Activated T-cell treated with anti-CD3 and anti-CD28 coated beads, Interleukin-2, amount 50 U/mL, for 1 hour (primary cell): ENCODE measurements at regions not wholly inside any gene's neighbourhood (a gene's known extent, or its start where the extent isn't known, plus 50 kb on each side); places are given as distances from the start of the nearest gene placed in this dataset.
"Not testable (repeated sequence)": the region's sequence is repeated elsewhere in the genome, so short reads cannot be mapped to it uniquely, and the experiment has no call there.

Source experiments
- DNase-seq: peaks from one replicate; pipeline ENCODE4 v3.0.0-alpha.2; 2020

DNA sequence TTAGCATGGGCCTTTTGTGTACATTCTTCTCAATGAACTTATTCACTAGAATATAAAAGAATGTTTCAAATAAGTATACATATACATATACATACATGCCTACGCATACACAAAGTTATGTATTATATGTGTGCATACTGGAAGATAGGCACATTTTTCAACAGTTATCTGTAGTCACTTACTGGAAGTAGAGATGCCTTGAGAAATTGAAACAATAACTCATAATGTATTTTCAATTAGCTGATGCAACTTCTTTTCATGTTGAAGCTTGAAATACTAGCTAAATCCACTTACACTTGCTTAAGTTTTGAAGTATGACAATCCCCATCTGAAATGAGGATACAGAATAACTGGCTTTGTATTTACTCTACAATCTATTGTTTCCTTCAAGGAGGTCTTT, 469.0 kb upstream of the PTGER4 start:
- no peak for DNase-seq

DNA sequence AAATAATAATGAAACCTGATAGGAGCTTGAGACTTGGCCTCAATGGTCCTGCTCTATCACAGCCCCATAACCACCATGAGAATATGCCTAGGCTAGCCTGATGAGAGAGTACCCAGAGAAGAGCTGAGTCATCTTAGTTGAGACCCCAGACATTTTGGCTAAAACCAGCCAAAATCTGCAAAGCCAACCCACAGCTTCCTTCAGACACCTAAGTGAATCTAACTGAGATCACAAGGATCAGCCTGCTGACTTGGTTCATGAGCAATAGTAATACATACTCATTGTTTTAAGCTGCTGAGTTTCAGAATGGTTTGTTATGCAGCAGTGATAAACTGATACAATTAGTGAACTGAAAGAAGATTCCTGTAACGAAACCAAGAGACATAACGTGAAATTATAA, 473.7 kb upstream of the PTGER4 start:
- no peak for DNase-seq

DNA sequence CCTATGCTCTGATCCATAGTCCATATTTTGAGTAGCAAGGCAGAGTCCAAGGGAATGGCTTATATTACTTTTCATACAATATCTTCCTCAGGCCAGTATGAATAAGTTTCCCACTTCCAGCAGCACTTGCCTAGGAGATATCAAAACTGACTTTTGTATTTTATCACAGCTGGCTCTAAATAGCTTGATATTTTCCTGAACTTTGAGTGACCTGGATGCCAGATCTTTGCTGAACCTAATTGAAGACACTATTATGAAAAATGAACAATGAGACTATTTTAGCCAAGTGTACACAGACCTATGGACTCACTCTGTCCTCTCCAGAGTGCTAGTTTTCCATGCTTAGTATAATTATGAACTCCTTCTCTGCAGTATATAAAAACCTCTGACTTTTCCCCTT, 475.6 kb upstream of the PTGER4 start:
- DNase-seq: no peak

DNA sequence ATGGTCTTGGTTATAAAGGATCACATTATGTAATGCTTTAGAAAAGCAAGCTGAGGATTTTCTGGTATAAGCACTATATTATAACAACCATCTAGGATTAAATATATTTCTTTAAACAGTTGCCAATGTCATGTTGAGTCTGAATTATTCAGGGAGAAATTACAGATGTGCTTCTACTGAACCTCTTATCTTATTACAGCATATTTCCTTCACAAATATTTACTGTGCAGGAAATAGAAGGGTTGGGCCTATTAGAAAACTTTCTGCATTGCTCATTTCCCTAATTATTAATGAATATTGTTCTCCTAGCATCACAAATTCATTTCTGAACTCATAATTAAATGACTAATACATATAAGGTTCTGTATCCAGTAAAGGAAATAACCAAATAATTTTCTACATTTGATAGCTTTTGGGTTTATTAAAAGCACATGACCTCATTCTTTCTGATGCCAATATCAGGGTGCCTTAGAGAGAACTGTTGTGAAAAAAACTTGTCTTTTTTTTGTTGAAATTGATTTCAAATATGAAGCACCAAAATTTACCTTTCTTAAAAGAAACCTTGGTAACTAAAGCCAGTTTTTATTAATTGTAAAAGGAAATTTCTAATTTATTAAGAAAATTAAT, 476.8 kb upstream of the PTGER4 start:
- no peak for DNase-seq

DNA sequence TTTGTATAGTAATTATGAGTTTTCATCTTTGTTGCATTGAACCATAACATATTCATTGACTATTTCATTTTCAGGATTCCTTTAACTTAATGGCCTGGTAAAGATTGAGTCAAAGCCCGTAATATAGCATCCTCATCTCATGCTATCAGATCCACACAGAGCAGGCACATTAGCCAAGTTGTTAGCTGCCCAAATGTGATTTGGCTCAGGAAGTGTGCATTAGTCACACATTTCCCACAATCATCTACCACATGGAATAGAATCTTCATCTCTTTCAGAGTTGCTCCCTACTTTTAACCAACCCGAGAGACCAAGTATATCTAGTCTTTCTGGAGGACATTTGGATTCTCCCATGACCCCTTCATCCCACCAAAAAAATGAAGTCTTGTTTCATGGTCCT, 481.0 kb upstream of the PTGER4 start:
- DNase-seq: no peak

DNA sequence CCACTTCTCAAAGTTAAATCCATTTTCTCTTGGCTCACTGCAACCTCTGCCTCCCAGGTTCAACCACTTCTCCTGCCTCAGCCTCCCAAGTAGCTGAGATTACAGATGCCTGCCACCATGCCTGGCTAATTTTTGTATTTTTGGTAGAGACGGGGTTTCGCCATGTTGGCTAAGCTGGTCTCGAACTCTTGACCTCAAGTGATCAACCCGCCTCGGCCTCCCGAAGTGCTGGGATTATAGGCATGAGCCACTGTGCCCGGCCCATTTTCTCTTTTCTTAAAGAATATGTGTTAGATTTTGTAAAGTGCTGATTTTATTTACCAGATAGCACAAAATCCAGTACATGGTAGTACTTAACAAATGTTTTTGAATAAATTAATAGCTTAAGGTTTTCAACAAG, 484.1 kb upstream of the PTGER4 start:
- not testable (repeated sequence) for DNase-seq

DNA sequence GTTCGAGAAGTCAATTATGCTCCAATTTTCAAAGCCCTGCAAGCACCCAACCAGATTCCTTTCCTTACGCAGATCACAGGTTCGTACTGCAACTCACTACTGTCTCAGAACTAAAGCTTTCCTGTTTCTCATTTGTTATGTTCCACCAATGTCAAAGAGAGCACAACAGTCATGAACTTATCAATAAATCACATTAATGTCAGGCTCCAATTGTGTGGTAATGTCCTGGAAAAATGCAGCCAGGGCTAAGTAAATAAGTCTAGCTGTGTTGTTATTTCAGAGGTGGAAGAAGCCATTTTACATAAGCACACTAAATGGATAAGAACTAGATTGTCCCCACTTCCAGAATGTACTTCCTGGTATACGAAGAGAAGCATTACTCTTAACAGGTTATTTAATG, 488.6 kb upstream of the PTGER4 start:
- no peak for DNase-seq

DNA sequence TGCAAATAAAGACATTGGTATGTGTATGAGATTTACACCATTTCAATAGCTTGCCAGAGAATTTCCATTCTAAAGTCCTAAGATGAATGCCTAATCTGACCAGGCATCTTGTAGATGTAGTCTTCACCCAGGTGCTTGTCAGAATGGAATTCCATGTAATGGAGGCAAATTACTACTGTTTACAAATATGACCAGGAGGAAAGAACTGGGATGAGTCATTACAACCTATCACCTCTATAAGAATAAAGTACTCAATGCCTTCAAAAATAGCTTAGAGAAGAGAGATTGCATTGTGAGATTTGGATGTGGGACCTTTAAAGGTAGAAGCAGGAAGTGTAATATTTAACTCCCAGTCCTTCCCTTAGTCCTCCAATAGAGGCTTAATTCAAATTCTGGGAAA, 507.0 kb upstream of the PTGER4 start:
- no peak for DNase-seq

DNA sequence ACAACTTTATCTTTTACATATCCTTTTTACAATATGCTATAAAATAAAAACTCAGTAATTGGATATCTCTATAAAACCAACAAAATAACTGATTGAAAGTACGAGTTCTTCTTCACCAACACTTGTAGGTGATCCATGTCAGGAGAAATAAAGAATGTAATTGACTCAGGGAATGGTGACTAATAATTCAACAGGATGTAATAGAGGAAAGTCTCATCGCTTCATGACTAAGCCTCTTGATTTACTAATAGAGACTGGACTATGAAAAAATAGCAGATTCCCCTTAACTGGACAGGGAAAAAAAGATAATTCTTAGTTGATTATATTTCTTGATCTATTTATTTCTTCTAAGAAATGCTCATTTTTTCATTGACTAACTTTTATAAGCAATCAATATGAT, 507.7 kb upstream of the PTGER4 start:
- DNase-seq: no peak

DNA sequence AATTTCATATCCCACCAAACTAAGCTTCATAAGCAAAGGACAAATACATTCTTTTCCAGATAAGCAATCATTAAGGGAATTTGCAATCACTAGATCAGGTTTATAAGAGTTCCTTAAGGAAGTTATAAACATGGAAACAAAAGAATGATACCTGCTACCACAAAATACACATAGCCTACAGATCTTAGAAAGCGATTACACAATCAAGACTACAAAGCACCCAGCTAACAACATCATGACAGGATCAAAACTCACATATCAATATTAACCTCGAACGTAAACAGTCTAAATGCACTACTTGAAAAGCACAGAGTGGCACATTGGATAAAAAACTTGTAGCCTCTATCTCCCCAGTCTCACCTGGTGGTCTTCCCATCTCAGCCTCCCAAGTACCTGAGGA, 512.4 kb upstream of the PTGER4 start:
- DNase-seq: no peak

DNA sequence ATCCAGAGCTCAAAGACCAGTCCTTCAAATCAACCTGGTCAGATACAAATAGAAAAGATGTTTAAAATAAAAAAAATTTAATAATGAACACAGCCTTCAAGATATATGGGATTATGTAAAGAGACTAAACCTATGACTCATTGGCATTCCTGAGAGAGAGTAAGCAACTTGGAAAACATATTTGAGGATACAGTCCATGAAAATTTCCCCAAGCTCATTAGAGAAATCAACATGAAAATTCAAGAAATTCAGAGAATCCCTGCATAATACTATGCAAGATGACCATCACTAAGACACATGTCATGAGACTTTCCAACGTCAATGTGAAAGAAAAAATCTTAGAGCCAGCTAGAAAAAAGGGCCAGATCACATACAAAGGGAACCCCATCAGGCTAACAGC, 512.9 kb upstream of the PTGER4 start:
- no peak for DNase-seq

DNA sequence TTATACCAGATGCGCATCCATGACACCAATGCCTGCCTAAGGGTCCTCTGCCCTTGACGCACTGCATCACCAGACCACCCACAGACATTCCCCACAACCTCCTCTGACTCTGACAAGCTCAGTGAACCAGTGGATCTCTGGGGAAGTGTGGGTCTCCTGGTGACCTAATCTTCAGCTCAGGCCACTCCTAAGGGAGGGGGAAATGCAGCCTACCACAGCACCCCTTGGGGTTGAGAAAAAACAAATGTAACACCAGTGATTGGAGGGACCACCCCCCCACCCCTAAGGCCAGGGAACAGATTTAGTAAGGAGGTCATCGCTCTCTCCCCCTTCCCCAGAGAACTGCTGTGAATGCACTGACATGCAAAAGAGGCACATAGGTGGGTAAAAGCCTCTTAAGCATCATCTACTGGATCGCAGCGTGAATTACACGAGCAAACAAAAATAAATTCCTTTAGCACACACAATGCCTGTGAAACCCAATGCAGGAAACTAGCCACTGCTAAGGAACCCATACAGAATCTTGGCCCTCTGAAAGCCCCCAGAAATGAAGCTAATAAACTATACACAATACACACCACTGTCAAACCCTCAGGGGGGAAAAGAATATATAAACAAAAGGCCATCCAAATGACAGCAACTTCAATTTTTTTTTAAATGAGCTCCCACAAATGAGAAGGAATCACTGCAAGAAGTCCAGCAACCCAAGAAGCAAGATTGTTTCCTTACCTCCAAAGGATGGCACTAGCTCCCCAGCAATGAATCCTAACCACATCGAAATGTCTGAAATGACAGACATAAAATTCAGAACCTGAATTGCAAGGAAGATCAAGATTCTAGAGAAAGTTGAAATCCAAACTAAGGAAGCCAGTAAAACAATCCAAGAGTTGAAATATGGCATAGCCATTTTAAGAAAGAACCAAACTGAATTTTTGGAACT, 513.7 kb upstream of the PTGER4 start:
- no peak for DNase-seq

DNA sequence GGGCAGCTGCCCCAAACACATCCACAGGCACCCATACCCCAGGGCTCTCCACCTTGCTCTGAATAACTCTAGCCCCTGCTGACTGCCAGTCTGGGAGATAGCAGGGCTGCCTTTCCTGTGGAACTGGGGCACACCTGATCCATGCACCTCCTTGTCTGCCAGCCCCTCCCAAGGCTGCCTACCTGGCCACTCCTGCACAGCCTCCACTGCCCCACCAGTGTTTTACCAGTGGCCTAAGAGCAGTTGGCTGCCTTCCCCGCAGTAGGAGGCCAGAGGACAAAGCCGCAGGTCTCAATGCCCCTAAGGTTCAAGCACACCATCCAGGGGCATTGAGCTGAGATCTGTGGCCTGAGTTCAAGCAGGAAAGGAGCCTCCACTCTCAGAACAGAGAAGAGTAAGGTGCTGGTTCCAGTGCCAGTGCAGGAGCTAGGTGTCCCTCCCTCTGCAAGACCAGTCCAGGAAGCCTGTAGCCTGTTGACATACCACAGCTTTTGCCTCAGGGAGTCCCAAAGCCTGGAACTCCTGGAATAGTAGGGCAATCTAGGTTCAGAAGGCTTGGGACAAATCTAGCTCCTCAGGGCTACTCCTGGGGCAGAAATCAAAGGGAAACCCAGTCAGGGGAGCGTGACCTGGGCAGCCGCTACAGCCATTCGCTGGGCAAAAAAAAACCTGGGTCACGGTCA, 514.5 kb upstream of the PTGER4 start:
- DNase-seq: no peak

DNA sequence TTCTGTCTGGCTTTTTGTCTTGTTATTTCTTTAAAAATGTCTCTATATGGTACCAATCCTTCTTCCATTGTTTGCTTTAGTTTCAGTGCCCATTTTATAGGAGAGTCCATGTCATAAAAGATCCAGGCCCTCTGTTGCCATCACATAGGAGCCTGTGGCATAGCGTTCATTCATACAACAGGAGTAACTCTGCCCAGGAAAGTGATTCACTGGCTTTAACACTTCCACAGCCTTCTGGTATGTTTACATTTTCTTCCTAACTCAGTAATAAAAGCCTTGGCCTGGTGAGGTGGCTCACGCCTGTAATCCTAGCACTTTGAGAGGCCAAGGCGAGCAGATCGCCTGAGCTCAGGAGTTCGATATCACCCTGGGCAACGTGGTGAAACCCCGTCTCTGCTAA, 519.3 kb upstream of the PTGER4 start:
- DNase-seq: no peak

DNA sequence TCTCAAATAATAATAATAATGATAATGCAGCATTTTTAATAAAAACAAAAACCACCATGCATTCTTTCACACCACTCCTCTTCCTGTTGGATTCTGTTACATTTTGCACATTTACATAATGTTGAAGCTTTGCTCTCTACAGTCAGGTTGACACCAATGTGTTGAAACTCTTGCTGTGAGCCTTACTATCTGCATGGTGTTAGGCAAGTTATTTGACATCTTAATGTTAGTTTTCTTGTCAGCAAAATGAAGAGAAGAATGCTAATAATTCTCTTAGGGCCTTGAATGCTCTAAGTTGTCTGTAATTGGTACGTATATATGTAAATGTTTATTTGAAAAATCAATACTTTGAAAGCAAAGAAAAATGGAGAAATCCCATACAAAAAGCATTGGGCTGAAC, 525.5 kb upstream of the PTGER4 start:
- DNase-seq: no peak

DNA sequence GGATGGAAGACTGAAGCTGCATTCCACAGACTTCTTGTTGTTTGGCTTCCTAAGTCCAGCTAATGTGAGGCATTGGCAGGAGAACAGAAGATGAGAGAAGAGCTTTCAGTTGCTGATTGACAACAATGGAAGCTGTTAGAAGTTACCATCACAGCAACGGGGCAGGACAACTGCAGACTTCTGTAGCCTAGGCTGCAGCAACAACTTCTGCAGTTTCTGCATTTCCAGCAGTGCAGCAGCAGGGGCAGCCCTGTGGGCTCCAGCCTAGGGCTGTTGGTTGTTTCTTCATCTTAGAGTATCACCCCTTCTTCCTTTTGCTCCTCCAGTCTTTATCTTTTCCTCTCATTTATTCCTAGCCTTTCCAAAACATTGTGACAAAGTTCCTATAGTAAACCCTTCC, 528.8 kb upstream of the PTGER4 start:
- no peak for DNase-seq

DNA sequence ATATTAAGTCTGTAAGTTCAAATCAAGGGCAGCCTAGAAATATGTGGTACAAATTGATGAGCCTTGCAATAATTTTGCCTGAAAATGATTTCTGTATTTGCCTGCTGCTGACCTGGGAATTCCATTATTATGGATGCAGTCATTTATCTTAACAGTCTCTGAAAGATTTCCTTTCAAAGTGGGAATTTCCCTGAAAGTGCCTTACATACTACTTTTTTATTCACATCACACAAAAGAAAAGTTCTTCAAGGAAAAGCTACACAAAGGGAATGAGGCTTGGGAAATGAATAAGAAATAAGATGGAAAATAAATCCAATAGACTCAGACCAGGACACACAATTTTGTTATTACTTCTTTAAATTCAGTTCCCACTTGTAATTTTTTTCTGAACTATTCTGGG, 537.8 kb upstream of the PTGER4 start:
- no peak for DNase-seq

DNA sequence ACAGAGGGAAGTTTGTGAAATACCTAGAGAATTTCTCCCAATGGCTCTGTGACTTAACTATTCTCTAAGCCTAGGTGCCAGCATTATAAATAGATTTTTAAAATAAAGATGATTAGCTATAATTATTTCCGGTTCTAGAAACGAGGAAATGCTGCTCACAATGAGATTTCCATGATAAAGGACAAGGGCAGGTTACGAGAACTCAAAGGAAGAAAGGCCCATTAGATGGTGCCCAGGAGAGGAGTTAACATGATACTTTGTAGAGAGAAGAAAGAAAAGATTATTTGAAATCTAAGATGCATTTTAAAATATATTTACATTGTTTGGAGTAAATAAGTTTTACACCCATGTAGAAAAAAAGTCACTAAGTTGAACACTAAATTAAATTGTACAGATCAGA, 538.3 kb upstream of the PTGER4 start:
- no peak for DNase-seq

DNA sequence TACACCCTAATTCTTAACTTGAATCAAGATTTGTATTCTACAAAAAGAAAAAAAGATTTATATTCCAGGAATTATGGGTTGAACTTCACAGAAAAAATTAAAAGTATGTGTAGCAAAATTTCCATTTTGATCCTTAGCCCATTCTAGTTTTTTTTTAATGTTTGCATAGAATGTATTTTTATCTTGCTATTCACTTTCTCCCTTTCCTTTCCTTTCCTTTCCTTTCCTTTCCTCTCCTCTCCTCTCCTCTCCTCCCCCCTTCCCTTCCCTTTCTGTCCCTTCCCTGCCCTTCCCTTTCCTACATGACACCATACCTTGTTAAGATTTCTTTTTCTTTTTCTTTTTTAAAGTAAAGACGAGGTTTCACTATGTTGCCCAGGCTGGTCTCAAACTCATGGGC, 542.5 kb upstream of the PTGER4 start:
- DNase-seq: no peak

DNA sequence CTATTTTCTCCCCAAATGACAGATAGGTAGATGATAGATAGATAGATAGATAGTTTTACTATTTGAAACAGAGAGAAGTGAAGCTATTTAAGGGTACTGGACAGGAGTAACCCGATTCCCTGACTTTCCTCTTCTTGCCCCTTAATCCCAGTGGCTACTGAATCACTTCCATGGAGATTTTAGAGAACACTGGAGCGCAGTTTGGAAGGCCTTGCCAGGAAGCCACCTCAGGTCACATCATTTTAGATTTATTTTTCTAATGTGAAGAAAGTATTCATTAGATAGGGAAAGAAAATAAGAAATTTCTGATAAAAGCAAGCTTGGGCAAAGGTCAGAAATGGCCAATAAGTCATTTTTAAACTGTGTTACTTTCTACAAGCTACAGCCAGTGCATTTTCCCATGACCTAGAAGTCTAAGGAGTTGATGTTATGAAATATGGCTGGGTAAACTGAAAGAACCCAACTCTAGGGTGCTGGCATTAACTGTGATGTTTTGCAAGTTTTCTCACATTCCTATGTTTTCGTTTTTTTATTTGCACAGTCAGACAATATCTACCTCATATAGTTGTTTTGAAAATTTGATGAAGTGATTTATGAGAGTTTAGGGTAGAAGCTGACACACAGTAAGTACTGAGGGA, 544.7 kb upstream of the PTGER4 start:
- no peak for DNase-seq

DNA sequence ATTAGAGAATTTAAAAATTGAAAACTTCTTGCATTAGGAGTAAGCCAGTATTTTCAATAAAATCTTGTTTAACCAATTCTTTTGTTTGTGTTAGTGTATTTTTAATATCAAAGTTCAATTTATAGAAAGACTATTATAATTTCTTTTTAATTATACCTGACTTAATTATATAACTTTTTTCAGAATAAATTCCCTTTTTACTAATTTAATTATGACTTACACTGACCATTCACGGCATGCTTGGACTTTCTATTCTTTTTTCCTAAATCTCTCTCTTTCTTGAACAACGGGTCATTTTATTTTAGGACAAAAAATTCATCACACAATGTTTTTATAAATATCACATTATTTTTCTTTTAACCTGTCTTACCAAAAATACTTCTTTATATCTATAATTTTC, 555.3 kb upstream of the PTGER4 start:
- no peak for DNase-seq

DNA sequence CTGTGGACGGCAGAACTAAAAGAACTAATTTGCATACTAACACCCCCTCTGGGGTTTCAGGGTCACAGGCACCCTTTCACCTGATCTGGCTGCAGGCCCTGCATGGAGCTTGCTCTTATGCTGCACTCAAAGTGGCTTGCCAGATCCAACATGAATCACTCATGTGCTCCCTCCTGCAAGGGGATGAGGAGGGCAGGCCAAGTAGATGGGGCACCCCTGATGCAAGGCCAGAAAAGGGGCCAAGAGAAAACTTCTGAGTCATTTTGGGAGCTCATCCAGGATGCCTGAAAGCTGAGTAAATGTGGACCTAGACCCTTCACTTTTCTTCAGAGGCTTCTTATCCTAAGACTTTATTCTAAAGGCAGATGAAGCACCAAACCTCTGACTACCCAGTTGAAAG, 558.5 kb upstream of the PTGER4 start:
- no peak for DNase-seq

DNA sequence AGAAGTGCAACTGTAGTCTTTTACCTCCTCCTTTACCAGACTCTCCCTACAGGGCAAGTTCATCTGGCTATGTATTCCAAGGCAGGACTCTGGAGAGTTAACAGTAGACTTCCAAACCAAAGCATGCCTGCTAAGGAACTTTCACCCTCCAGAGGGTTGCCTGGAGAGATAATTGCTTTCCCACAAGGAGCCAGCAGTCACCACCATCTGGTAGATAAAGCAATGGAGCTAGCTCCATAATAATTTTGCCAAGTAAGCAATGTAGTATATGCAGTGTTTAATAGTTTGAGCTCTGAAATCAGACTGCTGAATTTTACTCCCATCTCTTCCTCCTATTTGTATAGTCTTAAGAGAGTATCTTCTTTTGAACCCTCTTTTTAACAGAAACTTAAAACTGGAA, 566.8 kb upstream of the PTGER4 start:
- DNase-seq: no peak

DNA sequence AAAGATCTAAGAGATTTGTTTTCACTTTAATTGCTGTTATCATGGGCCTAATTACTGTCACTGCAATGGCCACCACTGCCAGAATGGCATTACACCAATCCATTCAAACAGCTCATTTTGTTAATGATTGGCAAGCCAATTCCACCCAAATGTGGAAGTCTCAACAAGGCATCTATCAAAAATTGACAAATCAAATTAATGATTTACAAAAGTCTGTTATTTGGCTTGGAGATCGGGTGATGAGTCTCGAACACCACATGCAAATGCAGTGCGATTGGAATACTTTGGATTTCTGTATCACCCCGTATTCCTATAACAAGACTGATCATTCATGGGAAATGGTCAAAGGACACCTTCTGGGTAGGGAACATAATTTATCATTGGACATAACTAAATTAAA, 568.7 kb upstream of the PTGER4 start:
- not testable (repeated sequence) for DNase-seq
